ENCODE measurements at regions not wholly inside any gene's neighbourhood (a gene's known extent, or its start where the extent isn't known, plus 50 kb on each side); places are given as distances from the start of the nearest gene placed in this dataset.

DNA sequence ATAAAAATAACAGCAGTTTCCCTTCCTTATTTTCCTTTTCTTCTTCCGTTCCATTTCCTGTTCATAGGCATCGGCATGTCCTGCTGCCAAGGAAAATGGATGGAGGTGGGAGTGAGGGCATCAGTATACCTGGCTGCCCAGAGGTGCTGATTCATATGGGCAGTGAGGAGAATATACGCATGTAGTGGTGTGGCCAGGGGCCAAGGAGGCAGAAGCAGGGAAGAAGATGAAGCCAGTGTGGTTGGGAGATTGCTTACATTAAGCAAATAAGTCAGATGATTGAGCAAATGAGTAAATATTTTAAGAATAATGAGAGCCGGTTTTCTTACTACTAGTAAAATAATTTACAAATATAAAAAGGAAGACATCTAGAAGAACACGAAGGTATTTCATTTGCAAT lies 344.9 kb upstream of the PAPPA start:
- TF ChIP-seq, protein P1, sequence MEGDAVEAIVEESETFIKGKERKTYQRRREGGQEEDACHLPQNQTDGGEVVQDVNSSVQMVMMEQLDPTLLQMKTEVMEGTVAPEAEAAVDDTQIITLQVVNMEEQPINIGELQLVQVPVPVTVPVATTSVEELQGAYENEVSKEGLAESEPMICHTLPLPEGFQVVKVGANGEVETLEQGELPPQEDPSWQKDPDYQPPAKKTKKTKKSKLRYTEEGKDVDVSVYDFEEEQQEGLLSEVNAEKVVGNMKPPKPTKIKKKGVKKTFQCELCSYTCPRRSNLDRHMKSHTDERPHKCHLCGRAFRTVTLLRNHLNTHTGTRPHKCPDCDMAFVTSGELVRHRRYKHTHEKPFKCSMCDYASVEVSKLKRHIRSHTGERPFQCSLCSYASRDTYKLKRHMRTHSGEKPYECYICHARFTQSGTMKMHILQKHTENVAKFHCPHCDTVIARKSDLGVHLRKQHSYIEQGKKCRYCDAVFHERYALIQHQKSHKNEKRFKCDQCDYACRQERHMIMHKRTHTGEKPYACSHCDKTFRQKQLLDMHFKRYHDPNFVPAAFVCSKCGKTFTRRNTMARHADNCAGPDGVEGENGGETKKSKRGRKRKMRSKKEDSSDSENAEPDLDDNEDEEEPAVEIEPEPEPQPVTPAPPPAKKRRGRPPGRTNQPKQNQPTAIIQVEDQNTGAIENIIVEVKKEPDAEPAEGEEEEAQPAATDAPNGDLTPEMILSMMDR (IDR thresholded peaks at IDR 0.05; ENCODE audit: low read length): no peak
- TF ChIP-seq EZH2 (optimal IDR thresholded peaks at IDR 0.05; ENCODE audit: low read depth, low read length): no peak
- TF ChIP-seq EZH2phosphoT487 (IDR thresholded peaks at IDR 0.05; ENCODE audit: low read length): no peak
